ENCODE measurements at regions not wholly inside any gene's neighbourhood (a gene's known extent, or its start where the extent isn't known, plus 50 kb on each side); places are given as distances from the start of the nearest gene placed in this dataset.

- TF ChIP-seq, protein P1, sequence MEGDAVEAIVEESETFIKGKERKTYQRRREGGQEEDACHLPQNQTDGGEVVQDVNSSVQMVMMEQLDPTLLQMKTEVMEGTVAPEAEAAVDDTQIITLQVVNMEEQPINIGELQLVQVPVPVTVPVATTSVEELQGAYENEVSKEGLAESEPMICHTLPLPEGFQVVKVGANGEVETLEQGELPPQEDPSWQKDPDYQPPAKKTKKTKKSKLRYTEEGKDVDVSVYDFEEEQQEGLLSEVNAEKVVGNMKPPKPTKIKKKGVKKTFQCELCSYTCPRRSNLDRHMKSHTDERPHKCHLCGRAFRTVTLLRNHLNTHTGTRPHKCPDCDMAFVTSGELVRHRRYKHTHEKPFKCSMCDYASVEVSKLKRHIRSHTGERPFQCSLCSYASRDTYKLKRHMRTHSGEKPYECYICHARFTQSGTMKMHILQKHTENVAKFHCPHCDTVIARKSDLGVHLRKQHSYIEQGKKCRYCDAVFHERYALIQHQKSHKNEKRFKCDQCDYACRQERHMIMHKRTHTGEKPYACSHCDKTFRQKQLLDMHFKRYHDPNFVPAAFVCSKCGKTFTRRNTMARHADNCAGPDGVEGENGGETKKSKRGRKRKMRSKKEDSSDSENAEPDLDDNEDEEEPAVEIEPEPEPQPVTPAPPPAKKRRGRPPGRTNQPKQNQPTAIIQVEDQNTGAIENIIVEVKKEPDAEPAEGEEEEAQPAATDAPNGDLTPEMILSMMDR (IDR thresholded peaks at IDR 0.05), result no peak
- TF ChIP-seq POLR2AphosphoS5 (IDR thresholded peaks at IDR 0.05), result no peak
Measured at GRCh38 chr7:86201767-86202166, 441.9 kb upstream of the GRM3 start.

Data from esophagus muscularis mucosa (tissue), 3 donors.